ENCODE measurements at regions not wholly inside any gene's neighbourhood (a gene's known extent, or its start where the extent isn't known, plus 50 kb on each side); places are given as distances from the start of the nearest gene placed in this dataset.

GRCh38 chr12:108448246-108448645 lies 66.8 kb upstream of the FICD start:
- 75 to 88% (median 85%) methylated on average over 5 of the region's 5 CpGs for WGBS, 5 donors
- H3K27ac ChIP-seq: no peak overlapping the region
- no peak for DNase-seq

GRCh38 chr12:108447168-108447832 lies 67.8 kb upstream of the FICD start:
- Histone ChIP-seq H3K27me3 (replicated peaks in 1 of 7) (peaks cover 0 to 50% (median 0%) of the 10 kb centered on the region in 7 donors), H3K9me3 (peaks cover 0 to 2% (median 0%) of the 10 kb centered on the region in 8 donors), H3K27ac (no peak overlapping the region), H3K4me1 (no peaks in the 10 kb centered on the region), H3K4me3 (no peak overlapping the region), H3K36me3 (no peaks in the 10 kb centered on the region)
- intact Hi-C loops (cut with DNase I; ENCODE audit: low total_unique reads): no loop called here
- TF ChIP-seq POLR2A (IDR thresholded peaks at IDR 0.05) (no peak), POLR2AphosphoS5 (IDR thresholded peaks at IDR 0.05) (no peak), CTCF (IDR thresholded peaks at IDR 0.05 in 8 of 11, conservative IDR thresholded peaks at IDR 0.05 in 3 of 11) (no peak)
- no peak for DNase-seq
- WGBS, 5 donors: 58 to 71% (median 68%) methylated on average over 1 of the region's 1 CpG

More at GRCh38 chr12:108448246-108448645, 66.8 kb upstream of the FICD start:
- Histone ChIP-seq H3K9me3 (peaks cover 0 to 4% (median 0%) of the 10 kb centered on the region in 8 donors), H3K36me3 (no peaks in the 10 kb centered on the region), H3K27me3 (replicated peaks in 1 of 7) (peaks cover 0 to 59% (median 0%) of the 10 kb centered on the region in 7 donors), H3K4me1 (no peaks in the 10 kb centered on the region), H3K4me3 (no peak overlapping the region)
- intact Hi-C loops (cut with DNase I; ENCODE audit: low total_unique reads): no loop called here
- TF ChIP-seq POLR2AphosphoS5 (IDR thresholded peaks at IDR 0.05) (no peak), POLR2A (IDR thresholded peaks at IDR 0.05) (no peak), CTCF (IDR thresholded peaks at IDR 0.05 in 8 of 11, conservative IDR thresholded peaks at IDR 0.05 in 3 of 11) (no peak)

- intact Hi-C loops (cut with DNase I; ENCODE audit: low total_unique reads): no loop called here
- TF ChIP-seq POLR2A (IDR thresholded peaks at IDR 0.05) (no peak), CTCF (IDR thresholded peaks at IDR 0.05 in 8 of 11, conservative IDR thresholded peaks at IDR 0.05 in 3 of 11) (no peak), POLR2AphosphoS5 (IDR thresholded peaks at IDR 0.05) (no peak)
- Histone ChIP-seq H3K4me3 (no peak overlapping the region), H3K4me1 (no peaks in the 10 kb centered on the region), H3K27me3 (replicated peaks in 1 of 7) (peaks cover 0 to 44% (median 0%) of the 10 kb centered on the region in 7 donors), H3K36me3 (no peaks in the 10 kb centered on the region), H3K27ac (no peak overlapping the region), H3K9me3 (no peaks in the 10 kb centered on the region)
- 37 to 57% (median 53%) methylated on average over 5 of the region's 5 CpGs for WGBS, 5 donors
- no peak for DNase-seq
Measured at GRCh38 chr12:108446766-108447165, 68.3 kb upstream of the FICD start.

GRCh38 chr12:108442910-108443309 lies 72.2 kb upstream of the FICD start:
- Histone ChIP-seq H3K4me1 (no peaks in the 10 kb centered on the region), H3K4me3 (no peak overlapping the region), H3K36me3 (no peaks in the 10 kb centered on the region), H3K9me3 (no peaks in the 10 kb centered on the region), H3K27me3 (replicated peaks in 1 of 7) (peaks cover 0 to 23% (median 0%) of the 10 kb centered on the region in 7 donors), H3K27ac (no peak overlapping the region)
- 86 to 94% (median 92%) methylated on average over 8 of the region's 8 CpGs for WGBS, 5 donors
- no peak for TF ChIP-seq POLR2A (IDR thresholded peaks at IDR 0.05)
- no peak for TF ChIP-seq CTCF (IDR thresholded peaks at IDR 0.05 in 8 of 11, conservative IDR thresholded peaks at IDR 0.05 in 3 of 11)
- no peak for TF ChIP-seq POLR2AphosphoS5 (IDR thresholded peaks at IDR 0.05)
- no peak for DNase-seq
- intact Hi-C loops (cut with DNase I; ENCODE audit: low total_unique reads): no loop called here

Data from spleen (tissue), 11 donors.